Glutamatergic neuron (in vitro differentiated cells): ENCODE measurements at regions not wholly inside any gene's neighbourhood (a gene's known extent, or its start where the extent isn't known, plus 50 kb on each side); places are given as distances from the start of the nearest gene placed in this dataset.

ENCODE experiments used
- DNase-seq: peaks from one replicate; pipeline ENCODE4 v3.0.0; 2022
- H3K27ac Mint-ChIP-seq: one replicate; pipeline ENCODE4 v1.8.0; 2020; ENCODE audit warnings: mild to moderate bottlenecking, mixed read lengths, inconsistent platforms; ENCODE audit not compliant: unreplicated experiment
- H3K27me3 Mint-ChIP-seq: one replicate; pipeline ENCODE4 v1.8.0; 2020; ENCODE audit warnings: mild to moderate bottlenecking, moderate library complexity, mixed read lengths, inconsistent platforms; ENCODE audit not compliant: unreplicated experiment
- H3K36me3 Mint-ChIP-seq: one replicate; pipeline ENCODE4 v1.8.0; 2020; ENCODE audit warnings: mild to moderate bottlenecking, mixed read lengths, inconsistent platforms; ENCODE audit not compliant: unreplicated experiment
- H3K4me1 Mint-ChIP-seq: one replicate; pipeline ENCODE4 v1.8.0; 2020; ENCODE audit warnings: mild to moderate bottlenecking, low read depth, mixed read lengths, inconsistent platforms; ENCODE audit not compliant: unreplicated experiment
- H3K4me3 Mint-ChIP-seq: one replicate; pipeline ENCODE4 v1.8.0; 2020; ENCODE audit warnings: mild to moderate bottlenecking, mixed read lengths, inconsistent platforms; ENCODE audit not compliant: unreplicated experiment
- H3K9me3 Mint-ChIP-seq: one replicate; pipeline ENCODE4 v1.8.0; 2020; ENCODE audit warnings: mild to moderate bottlenecking, moderate library complexity, mixed read lengths, inconsistent platforms; ENCODE audit not compliant: unreplicated experiment
- CTCF ChIP-seq: fragments of 200-600 bp; sonication (generic); IDR thresholded peaks from one replicate; pipeline ENCODE4 v1.5.0; 2021; ENCODE audit not compliant: partially characterized antibody, unreplicated experiment

GRCh38 chr6:16930432-16930831 is 169.2 kb upstream of the ATXN1 start:
- no peaks in the 10 kb centered on the region for H3K27me3 Mint-ChIP-seq
- no peaks in the 10 kb centered on the region for H3K9me3 Mint-ChIP-seq
- TF ChIP-seq CTCF = no peak

GRCh38 chr6:16929809-16930208 is 168.5 kb upstream of the ATXN1 start:
- H3K27ac Mint-ChIP-seq = no peak overlapping the region
- no peak overlapping the region for H3K4me3 Mint-ChIP-seq
- no peaks in the 10 kb centered on the region for H3K9me3 Mint-ChIP-seq
- DNase-seq = no peak
- H3K4me1 Mint-ChIP-seq = no peaks in the 10 kb centered on the region
- no peak for TF ChIP-seq CTCF
- H3K27me3 Mint-ChIP-seq = no peaks in the 10 kb centered on the region
- no peaks in the 10 kb centered on the region for H3K36me3 Mint-ChIP-seq

More at GRCh38 chr6:16930432-16930831, 169.2 kb upstream of the ATXN1 start:
- no peak overlapping the region for H3K27ac Mint-ChIP-seq
- H3K4me1 Mint-ChIP-seq = no peaks in the 10 kb centered on the region
- no peak overlapping the region for H3K4me3 Mint-ChIP-seq
- no peaks in the 10 kb centered on the region for H3K36me3 Mint-ChIP-seq
- DNase-seq = no peak

- Mint-ChIP-seq H3K27me3 (no peaks in the 10 kb centered on the region), H3K9me3 (no peaks in the 10 kb centered on the region), H3K4me1 (no peaks in the 10 kb centered on the region), H3K4me3 (no peak overlapping the region), H3K36me3 (no peaks in the 10 kb centered on the region), H3K27ac (no peak overlapping the region)
- no peak for TF ChIP-seq CTCF
- DNase-seq = no peak
Measured at GRCh38 chr6:16928387-16928786, 167.1 kb upstream of the ATXN1 start.

GRCh38 chr6:16927205-16927604 is 165.9 kb upstream of the ATXN1 start:
- no peak for DNase-seq
- Mint-ChIP-seq H3K4me1 (no peaks in the 10 kb centered on the region), H3K36me3 (no peaks in the 10 kb centered on the region), H3K4me3 (no peak overlapping the region), H3K9me3 (no peaks in the 10 kb centered on the region), H3K27me3 (no peaks in the 10 kb centered on the region), H3K27ac (no peak overlapping the region)
- TF ChIP-seq CTCF = no peak

- no peaks in the 10 kb centered on the region for H3K9me3 Mint-ChIP-seq
- no peak overlapping the region for H3K4me3 Mint-ChIP-seq
- no peak for TF ChIP-seq CTCF
- H3K27me3 Mint-ChIP-seq = no peaks in the 10 kb centered on the region
- H3K36me3 Mint-ChIP-seq = no peaks in the 10 kb centered on the region
- no peaks in the 10 kb centered on the region for H3K4me1 Mint-ChIP-seq
- no peak for DNase-seq
- no peak overlapping the region for H3K27ac Mint-ChIP-seq
Measured at GRCh38 chr6:16925461-16925860, 164.2 kb upstream of the ATXN1 start.
